Parathyroid adenoma (tissue), 2 donors: ENCODE measurements at regions not wholly inside any gene's neighbourhood (a gene's known extent, or its start where the extent isn't known, plus 50 kb on each side); places are given as distances from the start of the nearest gene placed in this dataset.

Experiments used
- H2AFZ ChIP-seq: fragments of 300-600 bp; sonication (generic); one replicate; pipeline ENCODE4 v1.7.0; 2017; ENCODE audit warnings: antibody characterized with exemption, mild to moderate bottlenecking
- H3K27ac ChIP-seq: fragments of 300-600 bp; sonication (generic); one replicate; pipeline ENCODE4 v1.7.0; 2017
- H3K27me3 ChIP-seq: fragments of 300-600 bp; sonication (generic); one replicate; pipeline ENCODE4 v1.7.0; 2017; ENCODE audit warnings: low read length; ENCODE audit not compliant: control insufficient read depth, insufficient read depth
- H3K36me3 ChIP-seq: fragments of 300-600 bp; sonication (generic); one replicate; pipeline ENCODE4 v1.7.0; 2017; ENCODE audit warnings: low read length; ENCODE audit not compliant: control insufficient read depth, insufficient read depth
- H3K4me1 ChIP-seq: fragments of 300-600 bp; sonication (generic); one replicate; pipeline ENCODE4 v1.7.0; 2017; ENCODE audit warnings: control low read depth
- H3K4me2 ChIP-seq: fragments of 300-600 bp; sonication (generic); one replicate; pipeline ENCODE4 v1.7.0; 2017; ENCODE audit warnings: low read length
- H3K4me3 ChIP-seq: fragments of 300-600 bp; sonication (generic); one replicate; pipeline ENCODE4 v1.7.0; 2017; ENCODE audit warnings: low read depth, low read length
- H3K79me2 ChIP-seq: fragments of 300-600 bp; sonication (generic); one replicate; pipeline ENCODE4 v1.7.0; 2017; ENCODE audit warnings: control low read depth
- H3K9ac ChIP-seq: fragments of 300-600 bp; sonication (generic); one replicate; pipeline ENCODE4 v1.7.0; 2017; ENCODE audit warnings: mild to moderate bottlenecking
- H3K9me3 ChIP-seq: fragments of 300-600 bp; sonication (generic); one replicate; pipeline ENCODE4 v1.7.0; 2017; ENCODE audit warnings: low read length; ENCODE audit not compliant: control insufficient read depth
- CTCF ChIP-seq: fragments of 300-600 bp; sonication (generic); IDR thresholded peaks from one replicate; pipeline ENCODE4 v1.7.0; 2017; ENCODE audit warnings: antibody characterized with exemption, mild to moderate bottlenecking
- donor health status: primary hyperparathyroidism.

GRCh38 chr11:103530257-103530656, 421.0 kb downstream of the DYNC2H1 start:
- Histone ChIP-seq H3K9me3 (no peaks in the 10 kb centered on the region), H3K4me2 (no peak overlapping the region), H3K4me3 (no peak overlapping the region), H3K79me2 (no peaks in the 10 kb centered on the region), H2AFZ (no peak overlapping the region), H3K4me1 (no peaks in the 10 kb centered on the region), H3K27me3 (no peaks in the 10 kb centered on the region), H3K27ac (no peak overlapping the region), H3K36me3 (no peaks in the 10 kb centered on the region), H3K9ac (no peak overlapping the region)
- TF ChIP-seq CTCF = no peak

GRCh38 chr11:103532133-103532788, 423.0 kb downstream of the DYNC2H1 start:
- Histone ChIP-seq H3K9ac (no peak overlapping the region), H2AFZ (no peak overlapping the region), H3K4me1 (no peaks in the 10 kb centered on the region), H3K27me3 (no peaks in the 10 kb centered on the region), H3K36me3 (no peaks in the 10 kb centered on the region), H3K79me2 (no peaks in the 10 kb centered on the region), H3K4me3 (no peak overlapping the region), H3K9me3 (no peaks in the 10 kb centered on the region), H3K4me2 (no peak overlapping the region), H3K27ac (no peak overlapping the region)
- TF ChIP-seq CTCF = no peak

GRCh38 chr11:103534191-103534590, 425.0 kb downstream of the DYNC2H1 start:
- Histone ChIP-seq H3K4me3 (no peak overlapping the region), H3K4me1 (no peaks in the 10 kb centered on the region), H3K27me3 (no peaks in the 10 kb centered on the region), H2AFZ (no peak overlapping the region), H3K9ac (no peak overlapping the region), H3K27ac (no peak overlapping the region), H3K9me3 (no peaks in the 10 kb centered on the region), H3K4me2 (no peak overlapping the region), H3K79me2 (no peaks in the 10 kb centered on the region), H3K36me3 (no peaks in the 10 kb centered on the region)
- TF ChIP-seq CTCF = no peak

GRCh38 chr11:103534959-103535358, 425.7 kb downstream of the DYNC2H1 start:
- H3K4me2 ChIP-seq = no peak overlapping the region
- H3K4me3 ChIP-seq = no peak overlapping the region
- no peak for TF ChIP-seq CTCF
- no peaks in the 10 kb centered on the region for H3K79me2 ChIP-seq
- H3K9ac ChIP-seq = no peak overlapping the region
- no peaks in the 10 kb centered on the region for H3K4me1 ChIP-seq
- no peaks in the 10 kb centered on the region for H3K36me3 ChIP-seq
- H3K27ac ChIP-seq = no peak overlapping the region
- H2AFZ ChIP-seq = no peak overlapping the region
- no peaks in the 10 kb centered on the region for H3K9me3 ChIP-seq
- H3K27me3 ChIP-seq = no peaks in the 10 kb centered on the region

- Histone ChIP-seq H3K9me3 (no peaks in the 10 kb centered on the region), H3K79me2 (no peaks in the 10 kb centered on the region), H3K4me1 (no peaks in the 10 kb centered on the region), H3K4me2 (no peak overlapping the region), H3K27me3 (no peaks in the 10 kb centered on the region), H3K36me3 (no peaks in the 10 kb centered on the region), H3K27ac (no peak overlapping the region), H3K4me3 (no peak overlapping the region), H2AFZ (no peak overlapping the region), H3K9ac (no peak overlapping the region)
- no peak for TF ChIP-seq CTCF
These were observed 427.1 kb downstream of the DYNC2H1 start for GRCh38 chr11:103536335-103536722.
